ENCODE measurements at regions not wholly inside any gene's neighbourhood (a gene's known extent, or its start where the extent isn't known, plus 50 kb on each side); places are given as distances from the start of the nearest gene placed in this dataset.

DNA sequence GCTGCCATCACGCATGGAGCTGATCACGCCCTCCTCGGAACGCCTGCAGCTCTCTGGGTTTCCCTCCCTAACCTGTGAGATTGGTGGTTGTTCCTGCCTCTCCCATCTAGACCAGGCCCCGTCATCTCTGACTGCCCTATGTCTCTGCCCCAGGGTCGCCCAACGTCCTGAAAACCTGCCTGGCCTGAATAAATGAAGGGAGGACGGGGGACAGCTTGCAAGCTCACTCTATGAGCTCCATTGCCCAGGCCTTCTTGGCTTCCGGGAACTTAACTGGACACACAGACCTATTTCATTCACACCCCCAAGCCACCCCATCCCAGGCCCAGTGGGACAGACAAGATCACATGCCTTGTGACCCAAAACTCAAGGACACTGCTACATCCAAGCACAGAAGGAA is 274.2 kb downstream of the XXYLT1 start:
- dilution Hi-C loops (cut with HindIII; ENCODE audit: low sequenced_read_pairs, unreplicated experiment) (no loop called here), in situ Hi-C loops (cut with MboI; ENCODE audit: low sequenced_read_pairs) (no loop called here), intact Hi-C loops (cut with micrococcal nuclease) (no loop called here)
- ChIA-PET CTCF (no interaction called here), POLR2A (ENCODE audit: unreplicated experiment) (no interaction called here)
- Histone ChIP-seq H2BK20ac (ENCODE audit: low read depth, low read length) (no peak overlapping the region), H3K4me1 (ENCODE audit: control insufficient read depth, insufficient read depth, low read length) (no peaks in the 10 kb centered on the region; the same call in 1 of the 2 replicates), H3K79me1 (ENCODE audit: low read depth in 1 of 2, low read length in 2 of 2) (no peaks in the 10 kb centered on the region), H3K56ac (ENCODE audit: extremely low read depth, insufficient read depth, low read length) (no peak overlapping the region), H3K9me1 (ENCODE audit: insufficient read depth, low read length) (no peaks in the 10 kb centered on the region), H3K9me3 (ENCODE audit: control insufficient read depth, insufficient read depth, low read length) (no peaks in the 10 kb centered on the region), H3K9ac (ENCODE audit: low read depth, low read length) (no peak overlapping the region), H3K14ac (replicated peaks; ENCODE audit: low read depth, low read length) (no peak overlapping the region), H2BK15ac (ENCODE audit: low read depth, low read length) (no peak overlapping the region), H2BK5ac (ENCODE audit: low read depth, low read length, poor library complexity, severe bottlenecking) (no peak overlapping the region), H3K27ac (ENCODE audit: insufficient read depth, low read length) (no peak overlapping the region), H3K36me3 (ENCODE audit: control insufficient read depth, insufficient read depth, low read length) (no peaks in the 10 kb centered on the region), H2AK5ac (ENCODE audit: low read depth, low read length) (no peak overlapping the region), H3K4ac (ENCODE audit: low read depth, low read length) (no peak overlapping the region), H3K27me3 (ENCODE audit: control insufficient read depth, insufficient read depth, low read length) (peaks cover 50% of the 10 kb centered on the region), H2BK120ac (ENCODE audit: low read depth, low read length) (no peak overlapping the region), H3K4me2 (ENCODE audit: low read depth, low read length) (no peak overlapping the region), H3K23ac (ENCODE audit: low read depth, low read length) (no peak overlapping the region), H3K18ac (ENCODE audit: low read depth, low read length) (no peak overlapping the region), H3K4me3 (ENCODE audit: insufficient read depth, low read depth, low read length) (no peak overlapping the region), H4K91ac (ENCODE audit: insufficient read depth, low read depth, low read length) (no peak overlapping the region), H2AFZ (replicated peaks; ENCODE audit: low read length, poor library complexity) (no peak overlapping the region), H4K5ac (ENCODE audit: low read depth, low read length) (no peak overlapping the region), H2AK9ac (replicated peaks; ENCODE audit: low read depth, low read length, poor library complexity) (no peak overlapping the region), H4K20me1 (ENCODE audit: insufficient read depth, low read length) (no peaks in the 10 kb centered on the region), H4K8ac (ENCODE audit: low read depth in 2 of 2, low read length in 2 of 2) (no peak overlapping the region)
- TF ChIP-seq, protein P1, sequence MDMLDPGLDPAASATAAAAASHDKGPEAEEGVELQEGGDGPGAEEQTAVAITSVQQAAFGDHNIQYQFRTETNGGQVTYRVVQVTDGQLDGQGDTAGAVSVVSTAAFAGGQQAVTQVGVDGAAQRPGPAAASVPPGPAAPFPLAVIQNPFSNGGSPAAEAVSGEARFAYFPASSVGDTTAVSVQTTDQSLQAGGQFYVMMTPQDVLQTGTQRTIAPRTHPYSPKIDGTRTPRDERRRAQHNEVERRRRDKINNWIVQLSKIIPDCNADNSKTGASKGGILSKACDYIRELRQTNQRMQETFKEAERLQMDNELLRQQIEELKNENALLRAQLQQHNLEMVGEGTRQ (IDR thresholded peaks at IDR 0.05; ENCODE audit: low read depth, low read length): no peak
- TF ChIP-seq CHD1 (IDR thresholded peaks at IDR 0.05; ENCODE audit: low read depth, low read length) (no peak), MAZ (IDR thresholded peaks at IDR 0.05; ENCODE audit: borderline replicate concordance, low read depth, low read length) (no peak), CEBPB (IDR thresholded peaks at IDR 0.05; ENCODE audit: low read depth, low read length) (no peak), RFX5 (IDR thresholded peaks at IDR 0.05; ENCODE audit: low read depth, low read length) (no peak)
- TF ChIP-seq, protein P2, sequence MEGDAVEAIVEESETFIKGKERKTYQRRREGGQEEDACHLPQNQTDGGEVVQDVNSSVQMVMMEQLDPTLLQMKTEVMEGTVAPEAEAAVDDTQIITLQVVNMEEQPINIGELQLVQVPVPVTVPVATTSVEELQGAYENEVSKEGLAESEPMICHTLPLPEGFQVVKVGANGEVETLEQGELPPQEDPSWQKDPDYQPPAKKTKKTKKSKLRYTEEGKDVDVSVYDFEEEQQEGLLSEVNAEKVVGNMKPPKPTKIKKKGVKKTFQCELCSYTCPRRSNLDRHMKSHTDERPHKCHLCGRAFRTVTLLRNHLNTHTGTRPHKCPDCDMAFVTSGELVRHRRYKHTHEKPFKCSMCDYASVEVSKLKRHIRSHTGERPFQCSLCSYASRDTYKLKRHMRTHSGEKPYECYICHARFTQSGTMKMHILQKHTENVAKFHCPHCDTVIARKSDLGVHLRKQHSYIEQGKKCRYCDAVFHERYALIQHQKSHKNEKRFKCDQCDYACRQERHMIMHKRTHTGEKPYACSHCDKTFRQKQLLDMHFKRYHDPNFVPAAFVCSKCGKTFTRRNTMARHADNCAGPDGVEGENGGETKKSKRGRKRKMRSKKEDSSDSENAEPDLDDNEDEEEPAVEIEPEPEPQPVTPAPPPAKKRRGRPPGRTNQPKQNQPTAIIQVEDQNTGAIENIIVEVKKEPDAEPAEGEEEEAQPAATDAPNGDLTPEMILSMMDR (conservative IDR thresholded peaks at IDR 0.05; ENCODE audit: low read depth, low read length): no peak
- no CpG with 5 or more reads among the region's 9 CpGs for WGBS, 2 experiments (ENCODE audit: extremely low coverage in 2 of 2, insufficient read length in 1 of 2)
- BruUV-seq (replicated peaks): no TSS peak
- ATAC-seq (ENCODE audit: low read depth) (no peak), DNase-seq (no peak)

Data from IMR-90 (cell line).